Astrocyte (in vitro differentiated cells and primary cell): ENCODE measurements at regions not wholly inside any gene's neighbourhood (a gene's known extent, or its start where the extent isn't known, plus 50 kb on each side); places are given as distances from the start of the nearest gene placed in this dataset.
A peak's percentile ranks its signal among the peaks of the same experiment; 100 is the strongest.

Experiments
- DNase-seq: peaks from one replicate; pipeline ENCODE4 v3.0.0-alpha.2; 2010; ENCODE audit warnings: low read depth
- FAIRE-seq: peaks from 2 replicates; lab custom pipeline; 2011; peaks lifted over from hg19 to GRCh38; lab: Jason Lieb, UNC
- H2AFZ ChIP-seq: 2 replicates; pipeline ENCODE4 v1.6.0; 2012; ENCODE audit warnings: low read depth, low read length, inconsistent platforms
- H3K27ac ChIP-seq: 2 replicates; pipeline ENCODE4 v1.5.1; 2011; ENCODE audit warnings: low read depth, low read length, inconsistent platforms
- H3K27me3 ChIP-seq: 2 replicates; pipeline ENCODE4 v1.6.0; 2011; ENCODE audit warnings: low read length, inconsistent platforms; ENCODE audit not compliant: insufficient read depth
- H3K36me3 ChIP-seq: 2 replicates; pipeline ENCODE4 v1.5.1; 2011; ENCODE audit warnings: low read length, inconsistent platforms; ENCODE audit not compliant: insufficient read depth
- H3K4me1 ChIP-seq: 2 replicates; pipeline ENCODE4 v1.5.1; 2011; ENCODE audit warnings: low read length, inconsistent platforms; ENCODE audit not compliant: insufficient read depth
- H3K4me2 ChIP-seq: 2 replicates; pipeline ENCODE4 v1.6.0; 2012; ENCODE audit warnings: low read length, inconsistent platforms
- H3K4me3 ChIP-seq: 2 replicates; pipeline ENCODE4 v1.5.1; 2011; ENCODE audit warnings: low read depth, mild to moderate bottlenecking, low read length, inconsistent platforms; ENCODE audit not compliant: insufficient read depth
- H3K79me2 ChIP-seq: 2 replicates; pipeline ENCODE4 v1.6.0; 2012; ENCODE audit warnings: mild to moderate bottlenecking, low read length, inconsistent platforms; ENCODE audit not compliant: insufficient read depth
- H3K9ac ChIP-seq: 2 replicates; pipeline ENCODE4 v1.6.0; 2012; ENCODE audit warnings: mild to moderate bottlenecking, low read length, inconsistent platforms
- H3K9me3 ChIP-seq: 2 replicates; pipeline ENCODE4 v1.5.1; 2012; ENCODE audit warnings: low read depth, mild to moderate bottlenecking, low read length, inconsistent platforms; ENCODE audit not compliant: insufficient read depth
- H4K20me1 ChIP-seq: 2 replicates; pipeline ENCODE4 v1.6.0; 2012; ENCODE audit warnings: low read length, inconsistent platforms; ENCODE audit not compliant: insufficient read depth
- H3K27ac Mint-ChIP-seq: one replicate; pipeline ENCODE4 v1.8.0; 2021; ENCODE audit warnings: mild to moderate bottlenecking, mixed read lengths; ENCODE audit not compliant: unreplicated experiment
- H3K27me3 Mint-ChIP-seq: one replicate; pipeline ENCODE4 v1.8.0; 2021; ENCODE audit warnings: low read depth, mixed read lengths; ENCODE audit not compliant: unreplicated experiment
- H3K36me3 Mint-ChIP-seq: one replicate; pipeline ENCODE4 v1.8.0; 2021; ENCODE audit warnings: low read depth, mixed read lengths; ENCODE audit not compliant: unreplicated experiment
- H3K4me1 Mint-ChIP-seq: one replicate; pipeline ENCODE4 v1.8.0; 2021; ENCODE audit warnings: low read depth, mixed read lengths; ENCODE audit not compliant: unreplicated experiment
- H3K4me3 Mint-ChIP-seq: one replicate; pipeline ENCODE4 v1.8.0; 2021; ENCODE audit warnings: mild to moderate bottlenecking, moderate library complexity, mixed read lengths; ENCODE audit not compliant: unreplicated experiment
- H3K9me3 Mint-ChIP-seq: one replicate; pipeline ENCODE4 v1.8.0; 2021; ENCODE audit warnings: mild to moderate bottlenecking, mixed read lengths; ENCODE audit not compliant: unreplicated experiment
- CTCF ChIP-seq: IDR thresholded peaks from 2 replicates; pipeline ENCODE4 v1.5.1; 2011; ENCODE audit warnings: low read depth, mild to moderate bottlenecking, inconsistent platforms, low read length, moderate library complexity; ENCODE audit not compliant: insufficient read depth
- EZH2 ChIP-seq: IDR thresholded peaks from 2 replicates; pipeline ENCODE4 v1.6.1; 2012; ENCODE audit warnings: mild to moderate bottlenecking, low read length, inconsistent platforms; ENCODE audit not compliant: insufficient read depth

GRCh38 chr9:80571953-80572352 lies 1000.2 kb downstream of the TLE4 start:
- Histone ChIP-seq H3K4me1 (no peaks in the 10 kb centered on the region), H3K9ac (no peak overlapping the region), H3K27ac (no peak overlapping the region), H3K9me3 (no peaks in the 10 kb centered on the region), H3K4me2 (no peak overlapping the region), H3K36me3 (no peaks in the 10 kb centered on the region), H2AFZ (no peak overlapping the region), H4K20me1 (no peaks in the 10 kb centered on the region), H3K79me2 (no peaks in the 10 kb centered on the region), H3K27me3 (no peaks in the 10 kb centered on the region), H3K4me3 (no peak overlapping the region)
- no peaks in the 10 kb centered on the region for H3K4me1 Mint-ChIP-seq
- TF ChIP-seq CTCF (no peak), EZH2 (no peak)
- no peak for FAIRE-seq
- H3K27ac Mint-ChIP-seq: no peak overlapping the region
- H3K36me3 Mint-ChIP-seq: no peaks in the 10 kb centered on the region
- no peak for DNase-seq
- H3K9me3 Mint-ChIP-seq: peaks cover 11% of the 10 kb centered on the region
- no peaks in the 10 kb centered on the region for H3K27me3 Mint-ChIP-seq
- H3K4me3 Mint-ChIP-seq: no peak overlapping the region

GRCh38 chr9:80569236-80569635 lies 997.5 kb downstream of the TLE4 start:
- Histone ChIP-seq H3K27me3 (no peaks in the 10 kb centered on the region), H3K4me1 (no peaks in the 10 kb centered on the region), H3K79me2 (no peaks in the 10 kb centered on the region), H3K9me3 (no peaks in the 10 kb centered on the region), H3K4me2 (no peak overlapping the region), H3K27ac (no peak overlapping the region), H3K9ac (no peak overlapping the region), H2AFZ (no peak overlapping the region), H3K4me3 (no peak overlapping the region), H4K20me1 (no peaks in the 10 kb centered on the region), H3K36me3 (no peaks in the 10 kb centered on the region)
- TF ChIP-seq CTCF: no peak
- TF ChIP-seq EZH2: no peak
- no peaks in the 10 kb centered on the region for H3K27me3 Mint-ChIP-seq
- H3K4me1 Mint-ChIP-seq: no peaks in the 10 kb centered on the region
- H3K27ac Mint-ChIP-seq: no peak overlapping the region
- FAIRE-seq (no peak), DNase-seq (no peak)
- H3K4me3 Mint-ChIP-seq: no peak overlapping the region
- H3K36me3 Mint-ChIP-seq: no peaks in the 10 kb centered on the region
- peaks cover 11% of the 10 kb centered on the region for H3K9me3 Mint-ChIP-seq

- Mint-ChIP-seq H3K27ac (no peak overlapping the region), H3K4me3 (no peak overlapping the region), H3K36me3 (no peaks in the 10 kb centered on the region), H3K27me3 (no peaks in the 10 kb centered on the region), H3K4me1 (no peaks in the 10 kb centered on the region), H3K9me3 (peaks cover 2% of the 10 kb centered on the region)
- Histone ChIP-seq H3K4me1 (no peaks in the 10 kb centered on the region), H3K4me3 (no peak overlapping the region), H3K27me3 (no peaks in the 10 kb centered on the region), H3K9me3 (no peaks in the 10 kb centered on the region), H3K9ac (no peak overlapping the region), H4K20me1 (no peaks in the 10 kb centered on the region), H3K79me2 (no peaks in the 10 kb centered on the region), H3K27ac (no peak overlapping the region), H3K36me3 (no peaks in the 10 kb centered on the region), H3K4me2 (no peak overlapping the region), H2AFZ (no peak overlapping the region)
- TF ChIP-seq EZH2 (no peak), CTCF (no peak)
- peak; percentile 2 for DNase-seq
- no peak for FAIRE-seq
These were observed 989.8 kb downstream of the TLE4 start for GRCh38 chr9:80561526-80561925.
